ENCODE measurements at regions not wholly inside any gene's neighbourhood (a gene's known extent, or its start where the extent isn't known, plus 50 kb on each side); places are given as distances from the start of the nearest gene placed in this dataset.

- Mint-ChIP-seq H3K27me3 (ENCODE audit: low read depth) (no peaks in the 10 kb centered on the region), H3K27ac (peak overlapping the region; percentile 93), H3K4me3 (ENCODE audit: low read depth) (peak overlapping the region; percentile 46), H3K36me3 (ENCODE audit: low read depth) (no peaks in the 10 kb centered on the region), H3K9me3 (no peaks in the 10 kb centered on the region), H3K4me1 (ENCODE audit: low read depth) (peaks cover 26% of the 10 kb centered on the region)
- intact Hi-C loops (cut with micrococcal nuclease): loop anchor here (2.0 to 10.0 kb wide), 6 partner anchors 52 to 1296 kb away; no protein-coding TSS in a partner anchor
- no peak for DNase-seq (ENCODE audit: low spot score)
Measured at GRCh38 chr16:24668481-24669061, 60.9 kb upstream of the TNRC6A start.

GRCh38 chr16:24670623-24671454 lies 58.6 kb upstream of the TNRC6A start:
- Mint-ChIP-seq H3K4me3 (ENCODE audit: low read depth) (no peak overlapping the region), H3K9me3 (no peaks in the 10 kb centered on the region), H3K27me3 (ENCODE audit: low read depth) (no peaks in the 10 kb centered on the region), H3K36me3 (ENCODE audit: low read depth) (no peaks in the 10 kb centered on the region), H3K27ac (no peak overlapping the region), H3K4me1 (ENCODE audit: low read depth) (peaks cover 17% of the 10 kb centered on the region)
- DNase-seq (ENCODE audit: low spot score): no peak
- intact Hi-C loops (cut with micrococcal nuclease): no loop called here

- DNase-seq (ENCODE audit: low spot score): no peak
- H3K9me3 Mint-ChIP-seq: no peaks in the 10 kb centered on the region
- H3K27me3 Mint-ChIP-seq (ENCODE audit: low read depth): no peaks in the 10 kb centered on the region
- intact Hi-C loops (cut with micrococcal nuclease): no loop called here
- H3K36me3 Mint-ChIP-seq (ENCODE audit: low read depth): no peaks in the 10 kb centered on the region
- no peak overlapping the region for H3K27ac Mint-ChIP-seq
- no peak overlapping the region for H3K4me3 Mint-ChIP-seq (ENCODE audit: low read depth)
- H3K4me1 Mint-ChIP-seq (ENCODE audit: low read depth): peaks cover 16% of the 10 kb centered on the region
Measured at GRCh38 chr16:24671455-24671954, 57.9 kb upstream of the TNRC6A start.

GRCh38 chr16:24673155-24673554 lies 56.3 kb upstream of the TNRC6A start:
- Mint-ChIP-seq H3K27ac (no peak overlapping the region), H3K4me3 (ENCODE audit: low read depth) (no peak overlapping the region), H3K4me1 (ENCODE audit: low read depth) (peaks cover 19% of the 10 kb centered on the region), H3K9me3 (no peaks in the 10 kb centered on the region), H3K36me3 (ENCODE audit: low read depth) (no peaks in the 10 kb centered on the region), H3K27me3 (ENCODE audit: low read depth) (no peaks in the 10 kb centered on the region)
- no peak for DNase-seq (ENCODE audit: low spot score)
- intact Hi-C loops (cut with micrococcal nuclease): no loop called here

GRCh38 chr16:24674877-24675276 lies 54.6 kb upstream of the TNRC6A start:
- Mint-ChIP-seq H3K27ac (no peak overlapping the region), H3K9me3 (no peaks in the 10 kb centered on the region), H3K4me1 (ENCODE audit: low read depth) (peaks cover 10% of the 10 kb centered on the region), H3K4me3 (ENCODE audit: low read depth) (no peak overlapping the region), H3K36me3 (ENCODE audit: low read depth) (no peaks in the 10 kb centered on the region), H3K27me3 (ENCODE audit: low read depth) (no peaks in the 10 kb centered on the region)
- no peak for DNase-seq (ENCODE audit: low spot score)
- intact Hi-C loops (cut with micrococcal nuclease): no loop called here

- DNase-seq (ENCODE audit: low spot score): no peak
- Mint-ChIP-seq H3K9me3 (no peaks in the 10 kb centered on the region), H3K4me1 (ENCODE audit: low read depth) (peaks cover 3% of the 10 kb centered on the region), H3K4me3 (ENCODE audit: low read depth) (no peak overlapping the region), H3K36me3 (ENCODE audit: low read depth) (no peaks in the 10 kb centered on the region), H3K27me3 (ENCODE audit: low read depth) (peaks cover 2% of the 10 kb centered on the region), H3K27ac (no peak overlapping the region)
- intact Hi-C loops (cut with micrococcal nuclease): no loop called here
Measured at GRCh38 chr16:24677388-24677787, 52.1 kb upstream of the TNRC6A start.

Measured in activated T-helper 2 cell treated with anti-CD3 and anti-CD28 coated beads, Interferon-gamma antibody, Interleukin-2, Interleukin-4, amounts not matched to agents 10 μg/mL and 5 μg/mL and 100 μg/mL, durations not matched to agents 14 hours and 24 hours and 36 hours (primary cell).